ENCODE measurements at regions not wholly inside any gene's neighbourhood (a gene's known extent, or its start where the extent isn't known, plus 50 kb on each side); places are given as distances from the start of the nearest gene placed in this dataset.

DNA sequence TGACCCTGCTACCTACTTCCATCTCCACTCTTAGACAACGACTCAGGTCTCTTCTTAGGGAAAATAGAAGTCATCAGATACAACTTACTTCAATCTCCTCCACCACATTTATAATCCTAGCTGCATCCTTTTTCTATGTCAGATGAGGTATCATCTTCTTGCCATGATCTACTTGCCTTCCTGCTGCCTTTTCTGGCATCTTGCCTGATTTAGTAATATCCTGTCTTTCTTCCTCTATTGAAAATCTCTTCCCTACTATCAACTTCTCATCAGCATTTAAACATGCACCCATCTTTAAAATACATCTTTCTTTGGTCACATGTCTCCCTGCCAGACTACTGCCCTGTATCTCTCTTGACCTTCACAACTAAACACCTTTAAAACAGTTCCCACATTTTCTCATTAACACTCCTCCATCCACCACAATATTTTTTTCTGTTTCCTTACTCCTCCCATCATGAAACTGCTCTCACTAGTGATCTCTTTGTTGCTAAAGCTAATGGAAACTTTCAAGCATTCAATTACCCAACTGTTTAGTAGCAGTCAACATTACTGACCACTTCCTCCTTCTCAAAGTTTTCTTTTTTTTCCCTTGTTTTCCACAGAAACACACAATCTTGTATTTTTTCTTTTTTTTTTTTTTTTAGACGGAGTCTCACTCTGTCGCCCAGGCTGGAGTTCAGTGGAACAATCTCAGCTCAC, 100.8 kb upstream of the CXorf66 start:
- peaks cover 0 to 7% (median 4%) of the 10 kb centered on the region in 4 donors for H3K4me1 ChIP-seq (ENCODE audit: control insufficient read depth in 4 of 4, insufficient read depth in 4 of 4, low read length in 3 of 4)
- H3K27me3 ChIP-seq (ENCODE audit: control insufficient read depth in 4 of 4, insufficient read depth in 4 of 4, low read length in 3 of 4) = no peaks in the 10 kb centered on the region
- no peaks in the 10 kb centered on the region for H3K36me3 ChIP-seq (ENCODE audit: control insufficient read depth in 4 of 4, insufficient read depth in 3 of 4, low read depth in 1 of 4, low read length in 3 of 4)
- no peak for DNase-seq (ENCODE audit: low spot score)
- WGBS = 72% methylated on average over 3 of the region's 3 CpGs
- no peak overlapping the region for H3K9ac ChIP-seq (ENCODE audit: low read depth in 1 of 2, low read length in 2 of 2)
- H3K4me3 ChIP-seq (ENCODE audit: low read depth in 1 of 3, low read length in 3 of 3) = no peak overlapping the region
- TF ChIP-seq HNF4G (IDR thresholded peaks at IDR 0.05) = no peak
- TF ChIP-seq RAD21 (IDR thresholded peaks at IDR 0.05) = no peak
- TF ChIP-seq, protein P1, sequence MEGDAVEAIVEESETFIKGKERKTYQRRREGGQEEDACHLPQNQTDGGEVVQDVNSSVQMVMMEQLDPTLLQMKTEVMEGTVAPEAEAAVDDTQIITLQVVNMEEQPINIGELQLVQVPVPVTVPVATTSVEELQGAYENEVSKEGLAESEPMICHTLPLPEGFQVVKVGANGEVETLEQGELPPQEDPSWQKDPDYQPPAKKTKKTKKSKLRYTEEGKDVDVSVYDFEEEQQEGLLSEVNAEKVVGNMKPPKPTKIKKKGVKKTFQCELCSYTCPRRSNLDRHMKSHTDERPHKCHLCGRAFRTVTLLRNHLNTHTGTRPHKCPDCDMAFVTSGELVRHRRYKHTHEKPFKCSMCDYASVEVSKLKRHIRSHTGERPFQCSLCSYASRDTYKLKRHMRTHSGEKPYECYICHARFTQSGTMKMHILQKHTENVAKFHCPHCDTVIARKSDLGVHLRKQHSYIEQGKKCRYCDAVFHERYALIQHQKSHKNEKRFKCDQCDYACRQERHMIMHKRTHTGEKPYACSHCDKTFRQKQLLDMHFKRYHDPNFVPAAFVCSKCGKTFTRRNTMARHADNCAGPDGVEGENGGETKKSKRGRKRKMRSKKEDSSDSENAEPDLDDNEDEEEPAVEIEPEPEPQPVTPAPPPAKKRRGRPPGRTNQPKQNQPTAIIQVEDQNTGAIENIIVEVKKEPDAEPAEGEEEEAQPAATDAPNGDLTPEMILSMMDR (IDR thresholded peaks at IDR 0.05; ENCODE audit: low read depth, low read length, missing input control) = no peak
- H3K9me3 ChIP-seq (ENCODE audit: control insufficient read depth in 4 of 4, low read length in 3 of 4) = no peaks in the 10 kb centered on the region
- H3K27ac ChIP-seq (ENCODE audit: low read depth in 1 of 2, low read length in 2 of 2) = no peak overlapping the region

DNA sequence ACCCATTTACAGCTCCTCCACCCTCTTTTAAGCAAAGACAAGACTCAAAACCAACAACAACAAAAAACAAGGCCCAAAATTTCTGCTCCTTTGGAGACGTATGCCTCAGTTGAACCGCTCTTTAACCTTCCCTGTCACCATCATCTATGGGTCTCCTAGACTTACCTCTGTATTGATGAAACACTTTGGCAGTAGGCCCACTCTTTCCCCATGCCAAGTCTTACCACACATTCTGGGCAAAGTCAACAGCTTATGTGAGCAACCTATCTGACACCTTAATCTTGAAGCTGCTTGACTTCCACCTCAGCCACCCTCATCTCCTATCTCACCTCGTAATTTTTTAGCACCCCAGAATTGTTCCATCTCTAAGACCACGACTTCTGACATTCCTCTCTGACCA, 99.7 kb upstream of the CXorf66 start:
- Histone ChIP-seq H3K4me3 (ENCODE audit: low read depth in 1 of 3, low read length in 3 of 3) (no peak overlapping the region), H3K9me3 (ENCODE audit: control insufficient read depth in 4 of 4, low read length in 3 of 4) (no peaks in the 10 kb centered on the region), H3K27ac (ENCODE audit: low read depth in 1 of 2, low read length in 2 of 2) (no peak overlapping the region), H3K36me3 (ENCODE audit: control insufficient read depth in 4 of 4, insufficient read depth in 3 of 4, low read depth in 1 of 4, low read length in 3 of 4) (no peaks in the 10 kb centered on the region), H3K9ac (ENCODE audit: low read depth in 1 of 2, low read length in 2 of 2) (no peak overlapping the region), H3K4me1 (ENCODE audit: control insufficient read depth in 4 of 4, insufficient read depth in 4 of 4, low read length in 3 of 4) (peaks cover 0 to 7% (median 4%) of the 10 kb centered on the region in 4 donors), H3K27me3 (ENCODE audit: control insufficient read depth in 4 of 4, insufficient read depth in 4 of 4, low read length in 3 of 4) (no peaks in the 10 kb centered on the region)
- TF ChIP-seq RAD21 (IDR thresholded peaks at IDR 0.05) = no peak
- TF ChIP-seq HNF4A (conservative IDR thresholded peaks at IDR 0.05) = peak; percentile 54
- TF ChIP-seq TAF1 (conservative IDR thresholded peaks at IDR 0.05) = no peak
- TF ChIP-seq NR2F2 (IDR thresholded peaks at IDR 0.05) = no peak
- TF ChIP-seq FOXA2 (IDR thresholded peaks at IDR 0.05) = peak; percentile 88
- peak; percentile 84 for TF ChIP-seq FOXA1 (IDR thresholded peaks at IDR 0.05)
- no peak for TF ChIP-seq HNF4G (IDR thresholded peaks at IDR 0.05)
- TF ChIP-seq, protein P1 (IDR thresholded peaks at IDR 0.05; ENCODE audit: low read depth, low read length, missing input control) = no peak
- no peak for TF ChIP-seq JUND (IDR thresholded peaks at IDR 0.05)
- TF ChIP-seq, protein P2, sequence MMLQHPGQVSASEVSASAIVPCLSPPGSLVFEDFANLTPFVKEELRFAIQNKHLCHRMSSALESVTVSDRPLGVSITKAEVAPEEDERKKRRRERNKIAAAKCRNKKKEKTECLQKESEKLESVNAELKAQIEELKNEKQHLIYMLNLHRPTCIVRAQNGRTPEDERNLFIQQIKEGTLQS (IDR thresholded peaks at IDR 0.05) = no peak
- no peak for TF ChIP-seq YY1 (IDR thresholded peaks at IDR 0.05)
- TF ChIP-seq RXRA (IDR thresholded peaks at IDR 0.05) = peak; percentile 17 to 26
- TF ChIP-seq, protein P3, sequence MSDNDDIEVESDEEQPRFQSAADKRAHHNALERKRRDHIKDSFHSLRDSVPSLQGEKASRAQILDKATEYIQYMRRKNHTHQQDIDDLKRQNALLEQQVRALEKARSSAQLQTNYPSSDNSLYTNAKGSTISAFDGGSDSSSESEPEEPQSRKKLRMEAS (IDR thresholded peaks at IDR 0.05) = no peak
- no peak for TF ChIP-seq EGR1 (IDR thresholded peaks at IDR 0.05; ENCODE audit: low read depth in 2 of 2)
- TF ChIP-seq SP1 (IDR thresholded peaks at IDR 0.05) = no peak
- TF ChIP-seq, protein P4, sequence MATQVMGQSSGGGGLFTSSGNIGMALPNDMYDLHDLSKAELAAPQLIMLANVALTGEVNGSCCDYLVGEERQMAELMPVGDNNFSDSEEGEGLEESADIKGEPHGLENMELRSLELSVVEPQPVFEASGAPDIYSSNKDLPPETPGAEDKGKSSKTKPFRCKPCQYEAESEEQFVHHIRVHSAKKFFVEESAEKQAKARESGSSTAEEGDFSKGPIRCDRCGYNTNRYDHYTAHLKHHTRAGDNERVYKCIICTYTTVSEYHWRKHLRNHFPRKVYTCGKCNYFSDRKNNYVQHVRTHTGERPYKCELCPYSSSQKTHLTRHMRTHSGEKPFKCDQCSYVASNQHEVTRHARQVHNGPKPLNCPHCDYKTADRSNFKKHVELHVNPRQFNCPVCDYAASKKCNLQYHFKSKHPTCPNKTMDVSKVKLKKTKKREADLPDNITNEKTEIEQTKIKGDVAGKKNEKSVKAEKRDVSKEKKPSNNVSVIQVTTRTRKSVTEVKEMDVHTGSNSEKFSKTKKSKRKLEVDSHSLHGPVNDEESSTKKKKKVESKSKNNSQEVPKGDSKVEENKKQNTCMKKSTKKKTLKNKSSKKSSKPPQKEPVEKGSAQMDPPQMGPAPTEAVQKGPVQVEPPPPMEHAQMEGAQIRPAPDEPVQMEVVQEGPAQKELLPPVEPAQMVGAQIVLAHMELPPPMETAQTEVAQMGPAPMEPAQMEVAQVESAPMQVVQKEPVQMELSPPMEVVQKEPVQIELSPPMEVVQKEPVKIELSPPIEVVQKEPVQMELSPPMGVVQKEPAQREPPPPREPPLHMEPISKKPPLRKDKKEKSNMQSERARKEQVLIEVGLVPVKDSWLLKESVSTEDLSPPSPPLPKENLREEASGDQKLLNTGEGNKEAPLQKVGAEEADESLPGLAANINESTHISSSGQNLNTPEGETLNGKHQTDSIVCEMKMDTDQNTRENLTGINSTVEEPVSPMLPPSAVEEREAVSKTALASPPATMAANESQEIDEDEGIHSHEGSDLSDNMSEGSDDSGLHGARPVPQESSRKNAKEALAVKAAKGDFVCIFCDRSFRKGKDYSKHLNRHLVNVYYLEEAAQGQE (IDR thresholded peaks at IDR 0.05) = no peak
- TF ChIP-seq GABPA (IDR thresholded peaks at IDR 0.05 in 1 of 2, conservative IDR thresholded peaks at IDR 0.05 in 1 of 2) = no peak
- TF ChIP-seq, protein P5, sequence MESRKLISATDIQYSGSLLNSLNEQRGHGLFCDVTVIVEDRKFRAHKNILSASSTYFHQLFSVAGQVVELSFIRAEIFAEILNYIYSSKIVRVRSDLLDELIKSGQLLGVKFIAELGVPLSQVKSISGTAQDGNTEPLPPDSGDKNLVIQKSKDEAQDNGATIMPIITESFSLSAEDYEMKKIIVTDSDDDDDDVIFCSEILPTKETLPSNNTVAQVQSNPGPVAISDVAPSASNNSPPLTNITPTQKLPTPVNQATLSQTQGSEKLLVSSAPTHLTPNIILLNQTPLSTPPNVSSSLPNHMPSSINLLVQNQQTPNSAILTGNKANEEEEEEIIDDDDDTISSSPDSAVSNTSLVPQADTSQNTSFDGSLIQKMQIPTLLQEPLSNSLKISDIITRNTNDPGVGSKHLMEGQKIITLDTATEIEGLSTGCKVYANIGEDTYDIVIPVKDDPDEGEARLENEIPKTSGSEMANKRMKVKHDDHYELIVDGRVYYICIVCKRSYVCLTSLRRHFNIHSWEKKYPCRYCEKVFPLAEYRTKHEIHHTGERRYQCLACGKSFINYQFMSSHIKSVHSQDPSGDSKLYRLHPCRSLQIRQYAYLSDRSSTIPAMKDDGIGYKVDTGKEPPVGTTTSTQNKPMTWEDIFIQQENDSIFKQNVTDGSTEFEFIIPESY (IDR thresholded peaks at IDR 0.05) = no peak
- DNase-seq (ENCODE audit: low spot score) = no peak
- WGBS = 20% methylated on average over 4 of the region's 4 CpGs
